HG03521 (cell line): ENCODE measurements at regions not wholly inside any gene's neighbourhood (a gene's known extent, or its start where the extent isn't known, plus 50 kb on each side); places are given as distances from the start of the nearest gene placed in this dataset.

Source experiments
- ATAC-seq: cut with Tn5 transposase; IDR thresholded peaks from one replicate; pipeline ENCODE4 v1.9.1; 2021; ENCODE audit warnings: mild to moderate bottlenecking, moderate library complexity; ENCODE audit not compliant: unreplicated experiment

GRCh38 chr15:38072348-38073177 is 138.1 kb downstream of the TMCO5A start:
- ATAC-seq, result peak; percentile 68

GRCh38 chr15:38073178-38073946 is 138.9 kb downstream of the TMCO5A start:
- ATAC-seq, result no peak

- ATAC-seq, result no peak
Observed at GRCh38 chr15:38074029-38074428, 139.6 kb downstream of the TMCO5A start.

- no peak for ATAC-seq
Observed at GRCh38 chr15:38075466-38075865, 141.0 kb downstream of the TMCO5A start.

GRCh38 chr15:38076786-38077185 is 142.3 kb downstream of the TMCO5A start:
- no peak for ATAC-seq

- no peak for ATAC-seq
Observed at GRCh38 chr15:38079236-38079635, 144.8 kb downstream of the TMCO5A start.

GRCh38 chr15:38080651-38081275 is 146.3 kb downstream of the TMCO5A start:
- ATAC-seq, result no peak

- peak; percentile 58 for ATAC-seq
Observed at GRCh38 chr15:38084289-38084688, 149.8 kb downstream of the TMCO5A start.

GRCh38 chr15:38085114-38085513 is 150.7 kb downstream of the TMCO5A start:
- peak; percentile 79 for ATAC-seq

GRCh38 chr15:38085931-38086568 is 151.6 kb downstream of the TMCO5A start:
- ATAC-seq, result peak; percentile 35

GRCh38 chr15:38086611-38087010 is 152.2 kb downstream of the TMCO5A start:
- ATAC-seq, result no peak

GRCh38 chr15:38088971-38089370 is 154.5 kb downstream of the TMCO5A start:
- ATAC-seq, result no peak

GRCh38 chr15:38090223-38090622 is 155.8 kb downstream of the TMCO5A start:
- ATAC-seq, result no peak

- no peak for ATAC-seq
Observed at GRCh38 chr15:38090678-38091077, 156.2 kb downstream of the TMCO5A start.

GRCh38 chr15:38091078-38091645 is 156.7 kb downstream of the TMCO5A start:
- ATAC-seq, result no peak

GRCh38 chr15:38093931-38094330 is 158.7 kb upstream of the SPRED1 start:
- no peak for ATAC-seq

- no peak for ATAC-seq
Observed at GRCh38 chr15:38102972-38103371, 149.7 kb upstream of the SPRED1 start.

GRCh38 chr15:38103564-38103963 is 149.1 kb upstream of the SPRED1 start:
- no peak for ATAC-seq

GRCh38 chr15:38111070-38111469 is 141.6 kb upstream of the SPRED1 start:
- no peak for ATAC-seq

GRCh38 chr15:38112406-38112805 is 140.2 kb upstream of the SPRED1 start:
- ATAC-seq, result no peak

- ATAC-seq, result no peak
Observed at GRCh38 chr15:38115121-38115520, 137.5 kb upstream of the SPRED1 start.
